Lower leg skin (tissue), 3 donors: ENCODE measurements at regions not wholly inside any gene's neighbourhood (a gene's known extent, or its start where the extent isn't known, plus 50 kb on each side); places are given as distances from the start of the nearest gene placed in this dataset.

Experiments
- POLR2A ChIP-seq, 2 donors: fragments of 450-650 bp; IDR thresholded peaks; one replicate each; pipeline ENCODE4 v1.6.1; 2016 to 2017; ENCODE audit warnings: antibody characterized with exemption in 2 of 2, mild to moderate bottlenecking in 1 of 2, moderate library complexity in 1 of 2
- TF ChIP-seq, protein P1 (sequence below), 3 donors: fragments of 450-650 bp; IDR thresholded peaks; one replicate each; pipeline ENCODE4 v1.5.1; 2016; ENCODE audit warnings: antibody characterized with exemption in 3 of 3, mild to moderate bottlenecking in 3 of 3, moderate library complexity in 2 of 3

DNA sequence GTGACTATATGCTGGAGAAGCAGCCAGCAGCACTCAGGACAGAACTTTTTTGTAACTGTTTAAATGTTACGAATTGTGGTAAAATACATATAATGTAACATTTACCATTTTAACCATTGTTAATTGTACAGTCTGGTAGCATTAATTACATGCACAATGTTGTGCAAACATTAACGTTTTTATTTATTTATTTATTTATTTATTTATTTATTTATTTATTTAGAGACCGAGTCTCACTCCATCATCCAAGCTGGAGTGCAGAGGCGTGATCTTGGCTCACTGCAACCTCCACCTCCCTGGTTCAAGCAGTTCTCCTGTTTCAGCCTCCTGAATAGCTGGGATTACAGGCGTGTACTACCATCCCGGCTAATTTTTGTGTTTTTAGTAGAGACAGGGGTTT is 88.7 kb upstream of the TEX51 start:
- TF ChIP-seq POLR2A (IDR thresholded peaks at IDR 0.05) = no peak
- TF ChIP-seq, protein P1, sequence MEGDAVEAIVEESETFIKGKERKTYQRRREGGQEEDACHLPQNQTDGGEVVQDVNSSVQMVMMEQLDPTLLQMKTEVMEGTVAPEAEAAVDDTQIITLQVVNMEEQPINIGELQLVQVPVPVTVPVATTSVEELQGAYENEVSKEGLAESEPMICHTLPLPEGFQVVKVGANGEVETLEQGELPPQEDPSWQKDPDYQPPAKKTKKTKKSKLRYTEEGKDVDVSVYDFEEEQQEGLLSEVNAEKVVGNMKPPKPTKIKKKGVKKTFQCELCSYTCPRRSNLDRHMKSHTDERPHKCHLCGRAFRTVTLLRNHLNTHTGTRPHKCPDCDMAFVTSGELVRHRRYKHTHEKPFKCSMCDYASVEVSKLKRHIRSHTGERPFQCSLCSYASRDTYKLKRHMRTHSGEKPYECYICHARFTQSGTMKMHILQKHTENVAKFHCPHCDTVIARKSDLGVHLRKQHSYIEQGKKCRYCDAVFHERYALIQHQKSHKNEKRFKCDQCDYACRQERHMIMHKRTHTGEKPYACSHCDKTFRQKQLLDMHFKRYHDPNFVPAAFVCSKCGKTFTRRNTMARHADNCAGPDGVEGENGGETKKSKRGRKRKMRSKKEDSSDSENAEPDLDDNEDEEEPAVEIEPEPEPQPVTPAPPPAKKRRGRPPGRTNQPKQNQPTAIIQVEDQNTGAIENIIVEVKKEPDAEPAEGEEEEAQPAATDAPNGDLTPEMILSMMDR (IDR thresholded peaks at IDR 0.05) = no peak
